ENCODE measurements at regions not wholly inside any gene's neighbourhood (a gene's known extent, or its start where the extent isn't known, plus 50 kb on each side); places are given as distances from the start of the nearest gene placed in this dataset.

DNA sequence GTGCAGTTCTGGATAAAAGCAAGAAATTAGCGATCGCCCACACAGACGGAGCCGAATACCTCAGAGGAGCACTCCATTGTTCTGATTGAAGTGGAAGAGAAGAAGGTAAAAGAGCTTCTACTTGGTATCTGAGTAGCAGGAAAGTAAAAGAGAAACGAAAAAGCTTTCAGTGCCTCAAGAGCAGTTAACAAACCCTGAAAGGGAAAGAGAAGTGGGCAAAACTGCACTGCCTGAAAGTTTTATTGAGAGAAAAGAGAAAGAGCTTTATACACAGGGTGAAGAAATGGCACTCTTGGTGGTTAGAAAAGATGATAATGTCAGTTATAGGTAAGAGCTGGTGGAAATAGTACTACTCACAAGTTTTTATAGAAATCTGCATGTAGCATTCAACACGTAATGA, 192.8 kb downstream of the CDCA7 start:
- CTCF ChIA-PET, result interaction anchor here (0.6 kb wide), 1 partner anchor 202 kb away, joined by 3 read pairs; no protein-coding TSS in a partner anchor
- POLR2A ChIA-PET, result no interaction called here
- TF ChIP-seq HDGF (IDR thresholded peaks at IDR 0.05; ENCODE audit: borderline replicate concordance) (no peak), SP1 (IDR thresholded peaks at IDR 0.05) (no peak), TARDBP (IDR thresholded peaks at IDR 0.05) (no peak), ELF4 (IDR thresholded peaks at IDR 0.05) (no peak), CTBP1 (IDR thresholded peaks at IDR 0.05; ENCODE audit: borderline replicate concordance) (no peak), ARNT (IDR thresholded peaks at IDR 0.05) (no peak), NFRKB (IDR thresholded peaks at IDR 0.05) (no peak), SUZ12 (IDR thresholded peaks at IDR 0.05) (no peak), BHLHE40 (IDR thresholded peaks at IDR 0.05; ENCODE audit: borderline replicate concordance) (no peak), FOXM1 (IDR thresholded peaks at IDR 0.05; ENCODE audit: borderline replicate concordance) (no peak), ZNF384 (IDR thresholded peaks at IDR 0.05) (no peak), L3MBTL2 (conservative IDR thresholded peaks at IDR 0.05) (no peak), LEF1 (IDR thresholded peaks at IDR 0.05; ENCODE audit: borderline replicate concordance) (no peak)
- TF ChIP-seq, protein P1, sequence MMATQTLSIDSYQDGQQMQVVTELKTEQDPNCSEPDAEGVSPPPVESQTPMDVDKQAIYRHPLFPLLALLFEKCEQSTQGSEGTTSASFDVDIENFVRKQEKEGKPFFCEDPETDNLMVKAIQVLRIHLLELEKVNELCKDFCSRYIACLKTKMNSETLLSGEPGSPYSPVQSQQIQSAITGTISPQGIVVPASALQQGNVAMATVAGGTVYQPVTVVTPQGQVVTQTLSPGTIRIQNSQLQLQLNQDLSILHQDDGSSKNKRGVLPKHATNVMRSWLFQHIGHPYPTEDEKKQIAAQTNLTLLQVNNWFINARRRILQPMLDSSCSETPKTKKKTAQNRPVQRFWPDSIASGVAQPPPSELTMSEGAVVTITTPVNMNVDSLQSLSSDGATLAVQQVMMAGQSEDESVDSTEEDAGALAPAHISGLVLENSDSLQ (IDR thresholded peaks at IDR 0.05), result no peak
- no peak for DNase-seq (ENCODE audit: extremely low spot score)

DNA sequence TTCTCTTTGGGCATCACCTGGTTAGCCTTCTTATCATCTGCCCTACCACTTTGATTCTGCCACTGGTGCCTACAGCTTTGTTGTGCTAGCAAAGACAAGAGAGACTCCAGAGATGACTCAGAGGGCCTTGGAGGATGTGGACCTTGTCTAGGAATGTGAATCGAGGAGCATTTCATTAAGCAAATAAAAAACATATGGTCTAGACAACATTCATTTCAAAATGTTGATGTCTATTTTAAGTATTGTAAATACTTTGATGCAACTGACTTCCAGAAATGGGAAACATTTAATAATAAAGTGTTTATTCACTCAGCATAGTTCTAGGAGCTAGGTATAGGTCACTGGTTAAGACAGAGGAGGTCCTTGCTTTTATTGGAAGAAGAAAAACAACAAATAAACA, 195.5 kb downstream of the CDCA7 start:
- ChIA-PET CTCF (interaction anchor here (1.3 kb wide), 1 partner anchor 75 kb away, joined by 3 read pairs; no protein-coding TSS in a partner anchor), POLR2A (no interaction called here)
- no peak for TF ChIP-seq ZNF384 (IDR thresholded peaks at IDR 0.05)
- no peak for TF ChIP-seq ELF4 (IDR thresholded peaks at IDR 0.05)
- no peak for TF ChIP-seq LEF1 (IDR thresholded peaks at IDR 0.05; ENCODE audit: borderline replicate concordance)
- no peak for DNase-seq (ENCODE audit: extremely low spot score)

DNA sequence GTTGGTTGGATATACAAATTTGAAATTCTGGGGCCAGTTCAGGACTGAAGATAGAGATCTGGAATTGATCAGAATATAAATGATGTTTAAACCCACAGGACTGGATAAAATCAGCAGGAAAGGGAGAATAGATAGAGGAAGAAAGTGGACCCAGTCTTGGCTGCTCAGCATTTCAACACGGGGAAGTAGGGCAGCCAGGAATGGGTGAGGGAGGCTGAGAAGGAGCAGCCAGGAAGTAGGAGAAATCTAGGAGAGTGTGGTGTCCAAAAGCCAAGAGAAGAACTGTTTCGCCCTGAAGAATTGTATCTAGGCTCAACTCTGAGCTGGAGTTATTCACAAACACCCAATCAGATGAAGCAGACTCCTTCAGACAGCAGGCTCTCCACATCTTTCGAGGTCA, 197.9 kb downstream of the CDCA7 start:
- ChIA-PET POLR2A (no interaction called here), CTCF (no interaction called here)
- DNase-seq (ENCODE audit: extremely low spot score), result no peak
- TF ChIP-seq CTBP1 (IDR thresholded peaks at IDR 0.05; ENCODE audit: borderline replicate concordance), result no peak
- no peak for TF ChIP-seq FOXK2 (IDR thresholded peaks at IDR 0.05)
- TF ChIP-seq, protein P1 (IDR thresholded peaks at IDR 0.05), result no peak
- no peak for TF ChIP-seq SP1 (IDR thresholded peaks at IDR 0.05)
- no peak for TF ChIP-seq TARDBP (IDR thresholded peaks at IDR 0.05)
- TF ChIP-seq ZNF384 (IDR thresholded peaks at IDR 0.05), result no peak

DNA sequence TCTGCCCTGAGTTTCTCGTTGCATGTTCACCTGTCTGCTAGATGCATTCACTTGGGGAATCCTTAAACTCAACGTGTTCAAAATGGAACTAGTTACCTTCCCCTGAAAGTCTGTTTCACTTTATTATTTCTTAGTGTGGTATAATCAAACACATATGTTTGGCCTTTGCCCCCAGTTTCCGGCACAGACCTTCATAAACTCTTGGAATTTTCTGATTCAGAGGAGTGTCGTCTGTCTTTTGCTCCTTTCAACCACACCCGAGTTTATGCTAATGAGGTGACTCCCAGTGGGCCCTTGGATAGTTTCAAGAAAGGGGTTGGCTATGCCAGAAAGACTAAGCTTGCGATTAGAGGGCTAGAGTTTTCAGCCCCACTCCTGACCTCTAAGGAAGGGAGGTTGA, 198.9 kb downstream of the CDCA7 start:
- ChIA-PET CTCF (interaction anchor here (0.6 kb wide), 1 partner anchor 908 kb away, joined by 3 read pairs; no protein-coding TSS in a partner anchor), POLR2A (no interaction called here)
- no peak for DNase-seq (ENCODE audit: extremely low spot score)
- no peak for TF ChIP-seq FOXM1 (IDR thresholded peaks at IDR 0.05; ENCODE audit: borderline replicate concordance)
- no peak for TF ChIP-seq SUZ12 (IDR thresholded peaks at IDR 0.05)
- TF ChIP-seq ZNF384 (IDR thresholded peaks at IDR 0.05), result no peak
- TF ChIP-seq TARDBP (IDR thresholded peaks at IDR 0.05), result no peak
- no peak for TF ChIP-seq ARNT (IDR thresholded peaks at IDR 0.05)
- TF ChIP-seq FOXK2 (IDR thresholded peaks at IDR 0.05), result no peak
- TF ChIP-seq, protein P1 (IDR thresholded peaks at IDR 0.05), result no peak
- no peak for TF ChIP-seq NFRKB (IDR thresholded peaks at IDR 0.05)
- TF ChIP-seq L3MBTL2 (conservative IDR thresholded peaks at IDR 0.05), result no peak
- no peak for TF ChIP-seq LEF1 (IDR thresholded peaks at IDR 0.05; ENCODE audit: borderline replicate concordance)
- TF ChIP-seq CTBP1 (IDR thresholded peaks at IDR 0.05; ENCODE audit: borderline replicate concordance), result no peak

DNA sequence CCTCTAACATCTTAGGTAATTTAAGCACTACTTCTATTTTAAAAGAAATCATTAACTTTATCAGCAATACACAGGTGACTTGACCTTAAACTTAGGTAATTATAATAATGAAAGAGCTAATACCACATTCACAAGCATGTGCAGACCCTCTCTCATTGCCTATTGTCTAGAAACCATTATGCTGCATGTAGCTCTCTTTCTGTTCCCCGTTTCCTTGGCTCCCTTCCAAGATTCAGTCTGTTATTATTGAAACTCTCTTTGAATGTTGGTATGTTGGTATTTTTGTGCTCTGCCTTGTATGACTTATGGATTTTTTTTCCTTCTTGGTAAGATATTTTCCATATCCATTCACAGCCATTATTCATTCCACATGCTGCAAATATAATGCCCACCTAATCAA, 201.2 kb downstream of the CDCA7 start:
- ChIA-PET CTCF (no interaction called here), POLR2A (no interaction called here)
- TF ChIP-seq HDGF (IDR thresholded peaks at IDR 0.05; ENCODE audit: borderline replicate concordance) (no peak), L3MBTL2 (conservative IDR thresholded peaks at IDR 0.05) (no peak), ARNT (IDR thresholded peaks at IDR 0.05) (no peak), SP1 (IDR thresholded peaks at IDR 0.05) (no peak), SUZ12 (IDR thresholded peaks at IDR 0.05) (no peak)
- no peak for DNase-seq (ENCODE audit: extremely low spot score)

DNA sequence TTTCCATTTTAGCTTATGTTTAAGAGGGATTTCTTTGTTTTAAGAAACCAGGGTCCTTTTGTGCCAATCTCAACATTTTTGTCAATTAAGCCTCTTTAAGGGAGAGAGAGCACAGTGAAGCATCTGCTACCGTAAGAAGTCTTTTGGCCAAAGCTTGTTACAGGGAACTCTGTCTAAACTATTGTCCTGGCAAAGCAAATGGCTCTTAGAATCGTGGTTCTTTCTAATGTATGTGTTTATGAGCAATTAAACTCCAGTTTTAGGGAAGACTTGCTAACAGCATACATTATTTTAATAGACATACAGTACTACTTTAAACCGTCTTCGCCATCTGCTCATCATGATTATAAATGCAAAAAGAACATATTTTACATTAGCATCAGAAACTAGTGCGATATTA, 202.1 kb downstream of the CDCA7 start:
- no peak for TF ChIP-seq L3MBTL2 (conservative IDR thresholded peaks at IDR 0.05)
- TF ChIP-seq TARDBP (IDR thresholded peaks at IDR 0.05), result no peak
- no peak for TF ChIP-seq CTBP1 (IDR thresholded peaks at IDR 0.05; ENCODE audit: borderline replicate concordance)
- TF ChIP-seq ZNF384 (IDR thresholded peaks at IDR 0.05), result no peak
- no peak for TF ChIP-seq SUZ12 (IDR thresholded peaks at IDR 0.05)
- TF ChIP-seq FOXM1 (IDR thresholded peaks at IDR 0.05; ENCODE audit: borderline replicate concordance), result no peak
- TF ChIP-seq, protein P1 (IDR thresholded peaks at IDR 0.05), result no peak
- no peak for TF ChIP-seq SP1 (IDR thresholded peaks at IDR 0.05)
- no peak for TF ChIP-seq NFRKB (IDR thresholded peaks at IDR 0.05)
- no peak for TF ChIP-seq FOXK2 (IDR thresholded peaks at IDR 0.05)
- TF ChIP-seq BHLHE40 (IDR thresholded peaks at IDR 0.05; ENCODE audit: borderline replicate concordance), result no peak
- TF ChIP-seq ELF4 (IDR thresholded peaks at IDR 0.05), result no peak
- no peak for TF ChIP-seq FOXA1 (IDR thresholded peaks at IDR 0.05)
- no peak for TF ChIP-seq HDGF (IDR thresholded peaks at IDR 0.05; ENCODE audit: borderline replicate concordance)
- TF ChIP-seq ARNT (IDR thresholded peaks at IDR 0.05), result no peak
- no peak for TF ChIP-seq LEF1 (IDR thresholded peaks at IDR 0.05; ENCODE audit: borderline replicate concordance)
- POLR2A ChIA-PET, result no interaction called here
- CTCF ChIA-PET, result no interaction called here
- DNase-seq (ENCODE audit: extremely low spot score), result no peak
